HepG2 (cell line): ENCODE measurements at regions not wholly inside any gene's neighbourhood (a gene's known extent, or its start where the extent isn't known, plus 50 kb on each side); places are given as distances from the start of the nearest gene placed in this dataset.
"Not testable (repeated sequence)": the region's sequence is repeated elsewhere in the genome, so short reads cannot be mapped to it uniquely, and the experiment has no call there.

Experiments
- ATAC-seq: fragments of 200-7000 bp; cut with Tn5 transposase; 3 replicates; pipeline ENCODE4 v1.9.1; 2020; ENCODE audit warnings: mild to moderate bottlenecking, moderate library complexity
- BruUV-seq: library from RNA; stranded (reverse); fragments of 400-500 nt; replicated peaks from 2 replicates; lab custom pipeline; 2021; lab: Mats Ljungman, UMichigan
- CTCF ChIA-PET: fragments of 300-600 bp; formaldehyde crosslinking; extraction: SDS; loops from one replicate; lab custom pipeline; 2021; ENCODE audit warnings: low total read pairs, inconsistent platforms, low intra/inter-chr PET ratio; lab: Yijun Ruan, JAX
- POLR2A ChIA-PET: fragments of 350-600 bp; sonication (Branson Sonifier 250); formaldehyde crosslinking; loops from one replicate; lab custom pipeline; 2020; ENCODE audit warnings: antibody characterized with exemption, inconsistent platforms; lab: Yijun Ruan, JAX
- DNase-seq: peaks from one replicate; pipeline ENCODE4 v3.0.0-alpha.2; 2015; ENCODE audit warnings: low spot score
- FAIRE-seq: peaks from 3 replicates; lab custom pipeline; 2011; peaks lifted over from hg19 to GRCh38; lab: Jason Lieb, UNC
- H2AFZ ChIP-seq: one replicate; pipeline ENCODE4 v1.6.1; 2011; ENCODE audit warnings: low read length, inconsistent platforms
- H3K27ac ChIP-seq: fragments of 300-600 bp; 3 replicates; pipeline ENCODE4 v1.8.0; 2011; ENCODE audit warnings: mixed run types, mild to moderate bottlenecking, mixed read lengths, low read length, inconsistent platforms; ENCODE audit not compliant: insufficient read depth; ENCODE audit errors: extremely low read length
- H3K27me3 ChIP-seq, 2 experiments: fragments of 200-600 bp in 1 of 2; 2 replicates in 1 of 2; 3 replicates in 1 of 2; pipeline versions ENCODE4 v1.6.0 to v1.8.0; 2011; ENCODE audit warnings: low read length in 2 of 2, mild to moderate bottlenecking in 2 of 2, moderate library complexity in 2 of 2, inconsistent platforms in 1 of 2; ENCODE audit not compliant: insufficient read depth in 2 of 2, control insufficient read depth in 1 of 2
- H3K36me3 ChIP-seq, 2 experiments: fragments of 200-600 bp in 1 of 2; replicated peaks in 1 of 2; 2 replicates in 1 of 2; 3 replicates in 1 of 2; pipeline versions ENCODE4 v1.5.1 to v1.8.0; 2011; ENCODE audit warnings: low read length in 2 of 2, inconsistent platforms in 1 of 2; ENCODE audit not compliant: insufficient read depth in 2 of 2, control insufficient read depth in 1 of 2
- H3K4me1 ChIP-seq: 2 replicates; pipeline ENCODE4 v1.5.1; 2012; ENCODE audit warnings: low read length, inconsistent platforms; ENCODE audit not compliant: insufficient read depth
- H3K4me2 ChIP-seq: 2 replicates; pipeline ENCODE4 v1.6.0; 2011; ENCODE audit warnings: low read depth, low read length, inconsistent platforms
- H3K4me3 ChIP-seq, 3 experiments: fragments of 200-600 bp in 1 of 3; sonication (generic), shearing (Covaris generic) in 1 of 3; replicated peaks in 1 of 3; 2 replicates each; pipeline ENCODE4 v1.5.1; 2011 to 2016; ENCODE audit warnings: low read length in 3 of 3, inconsistent platforms in 2 of 3, low read depth in 2 of 3, mild to moderate bottlenecking in 2 of 3, control low read depth in 1 of 3, mixed read lengths in 1 of 3; ENCODE audit not compliant: insufficient read depth in 1 of 3
- H3K79me2 ChIP-seq: one replicate; pipeline ENCODE4 v1.6.1; 2011; ENCODE audit warnings: low read length, inconsistent platforms; ENCODE audit not compliant: insufficient read depth
- H3K9ac ChIP-seq: 2 replicates; pipeline ENCODE4 v1.6.0; 2011; ENCODE audit warnings: mild to moderate bottlenecking, low read depth, low read length, inconsistent platforms; ENCODE audit not compliant: insufficient read depth
- H3K9me3 ChIP-seq: 2 replicates; pipeline ENCODE4 v1.5.1; 2012; ENCODE audit warnings: mild to moderate bottlenecking, low read length
- H4K20me1 ChIP-seq: 2 replicates; pipeline ENCODE4 v1.6.0; 2011; ENCODE audit warnings: inconsistent platforms, mild to moderate bottlenecking, low read length, moderate library complexity; ENCODE audit not compliant: insufficient read depth
- AGO1 ChIP-seq: fragments of 200-400 bp; formaldehyde crosslinking; IDR thresholded peaks from 2 replicates; pipeline ENCODE4 v1.6.1; 2017; ENCODE audit warnings: mild to moderate bottlenecking, low read depth, low read length, moderate library complexity; ENCODE audit not compliant: poor library complexity, severe bottlenecking
- FOXA3 ChIP-seq: IDR thresholded peaks from 2 replicates; pipeline ENCODE4 v1.6.1; 2016; ENCODE audit warnings: missing genetic modification reagents, missing compliant biosample characterization
- KLF12 ChIP-seq: sonication (generic); formaldehyde crosslinking; IDR thresholded peaks from 2 replicates; pipeline ENCODE4 v1.4.0; 2020; ENCODE audit warnings: missing genetic modification reagents, borderline replicate concordance
- KLF16 ChIP-seq, 2 experiments: sonication (generic) in 1 of 2; formaldehyde crosslinking in 1 of 2; IDR thresholded peaks; 2 replicates each; pipeline versions ENCODE4 v1.6.1 to v1.8.0; 2016 to 2023; ENCODE audit warnings: missing genetic modification reagents in 2 of 2, missing compliant biosample characterization in 1 of 2
- LCORL ChIP-seq, 2 experiments: fragments of 450-650 bp in 1 of 2; sonication (generic) in 1 of 2; formaldehyde crosslinking in 1 of 2; IDR thresholded peaks; 2 replicates each; pipeline versions ENCODE4 v1.5.0 to v1.6.1; 2017 to 2020; ENCODE audit warnings: antibody characterized with exemption in 1 of 2, missing genetic modification reagents in 1 of 2
- MAFG ChIP-seq: sonication (generic); formaldehyde crosslinking; IDR thresholded peaks from 2 replicates; pipeline ENCODE4 v1.5.1; 2020; ENCODE audit warnings: mild to moderate bottlenecking, missing genetic modification reagents
- NFE2L2 ChIP-seq: fragments of 150-350 bp; IDR thresholded peaks from 2 replicates; pipeline ENCODE4 v1.6.1; 2014; ENCODE audit warnings: low read length
- NFYB ChIP-seq: sonication (generic); formaldehyde crosslinking; IDR thresholded peaks from 2 replicates; pipeline ENCODE4 v1.4.0; 2020; ENCODE audit warnings: missing genetic modification reagents
- PHF8 ChIP-seq: sonication (generic); formaldehyde crosslinking; IDR thresholded peaks from 2 replicates; pipeline ENCODE4 v1.5.0; 2020; ENCODE audit warnings: missing genetic modification reagents
- SP140L ChIP-seq: sonication (generic); formaldehyde crosslinking; IDR thresholded peaks from 2 replicates; pipeline ENCODE4 v1.4.0; 2020; ENCODE audit warnings: missing genetic modification reagents, borderline replicate concordance
- ZBTB3 ChIP-seq: sonication (generic); formaldehyde crosslinking; IDR thresholded peaks from 2 replicates; pipeline ENCODE4 v1.4.0; 2020; ENCODE audit warnings: low read depth, mild to moderate bottlenecking, moderate library complexity, missing genetic modification reagents, borderline replicate concordance
- ZNF30 ChIP-seq: sonication (generic); formaldehyde crosslinking; IDR thresholded peaks from 2 replicates; pipeline ENCODE4 v1.5.0; 2020; ENCODE audit warnings: mild to moderate bottlenecking, missing genetic modification reagents
- ZNF7 ChIP-seq: IDR thresholded peaks from 2 replicates; pipeline ENCODE4 v1.6.1; 2016; ENCODE audit warnings: missing biosample characterization, missing genetic modification reagents
- ZNF781 ChIP-seq: sonication (generic); formaldehyde crosslinking; IDR thresholded peaks from 2 replicates; pipeline ENCODE4 v1.5.1; 2020; ENCODE audit warnings: borderline replicate concordance, mild to moderate bottlenecking, missing genetic modification reagents; ENCODE audit errors: not compliant biosample characterization
- WGBS: methylation state at CpG from one replicate; pipeline ENCODE4 v1.1.6; 2017; ENCODE audit warnings: low lambda C conversion rate; 5-methylcytosine and 5-hydroxymethylcytosine counted together
- in situ Hi-C: cut with HindIII; loops from 2 replicates; pipeline ENCODE4 v1.10.0; 2017; ENCODE audit warnings: low pct_unique_long_range_greater_than_20kb; ENCODE audit not compliant: extremely low pct_ligation_motif_present
- intact Hi-C: fragments of 100-400 bp; cut with micrococcal nuclease; formaldehyde crosslinking; loops from one replicate; pipeline ENCODE4 v1.10.0; 2022; ENCODE audit not compliant: unreplicated experiment

- no peak for TF ChIP-seq SP140L (CRISPR knock-in tag)
- ChIA-PET POLR2A (no interaction called here), CTCF (no interaction called here)
- H3K27ac ChIP-seq, result no peak overlapping the region
- WGBS, result 2% methylated on average over 4 of the region's 4 CpGs
- no peaks in the 10 kb centered on the region for H3K79me2 ChIP-seq
- no peak overlapping the region for H3K4me3 ChIP-seq
- FAIRE-seq, result no peak
- in situ Hi-C loops (no loop called here), intact Hi-C loops (no loop called here)
- ATAC-seq, result no peak
- H2AFZ ChIP-seq, result no peak overlapping the region
- H3K9ac ChIP-seq, result no peak overlapping the region
- BruUV-seq, result no TSS peak
- no peak overlapping the region for H3K4me2 ChIP-seq
- no peaks in the 10 kb centered on the region for H3K27me3 ChIP-seq
- H4K20me1 ChIP-seq, result no peaks in the 10 kb centered on the region
- no peaks in the 10 kb centered on the region for H3K4me1 ChIP-seq
- DNase-seq, result no peak
- H3K9me3 ChIP-seq, result no peaks in the 10 kb centered on the region
- H3K36me3 ChIP-seq, result no peaks in the 10 kb centered on the region
Measured at GRCh38 chr12:19822476-19822875, 383.2 kb downstream of the AEBP2 start.

- H2AFZ ChIP-seq, H3K9me3 ChIP-seq, in situ Hi-C loops, H3K4me1 ChIP-seq, H3K4me3 ChIP-seq, H3K27ac ChIP-seq, H3K4me2 ChIP-seq, BruUV-seq, CTCF ChIA-PET, H3K27me3 ChIP-seq, intact Hi-C loops, H3K9ac ChIP-seq, H4K20me1 ChIP-seq, FAIRE-seq, H3K36me3 ChIP-seq, POLR2A ChIA-PET, DNase-seq, H3K79me2 ChIP-seq, ATAC-seq: not testable (repeated sequence)
- WGBS, result 27% methylated on average over 6 of the region's 6 CpGs
Measured at GRCh38 chr12:19823326-19823725, 384.0 kb downstream of the AEBP2 start.

GRCh38 chr12:19826980-19827550, 387.8 kb downstream of the AEBP2 start:
- Histone ChIP-seq H3K9ac (no peak overlapping the region), H3K36me3 (no peaks in the 10 kb centered on the region), H3K27ac (no peak overlapping the region), H3K4me3 (no peak overlapping the region), H3K4me2 (no peak overlapping the region), H3K79me2 (no peaks in the 10 kb centered on the region), H3K27me3 (no peaks in the 10 kb centered on the region), H2AFZ (no peak overlapping the region), H3K9me3 (no peaks in the 10 kb centered on the region), H3K4me1 (no peaks in the 10 kb centered on the region), H4K20me1 (no peaks in the 10 kb centered on the region)
- intact Hi-C loops, result no loop called here
- ATAC-seq, result no peak
- FAIRE-seq, result no peak
- in situ Hi-C loops, result no loop called here
- BruUV-seq, result no TSS peak
- POLR2A ChIA-PET, result no interaction called here
- TF ChIP-seq AGO1 (no peak), MAFG (no peak), ZNF7 (CRISPR knock-in tag) (no peak), FOXA3 (no peak), ZBTB3 (no peak), ZNF30 (CRISPR knock-in tag) (no peak), LCORL (IDR thresholded peaks at IDR 0.05) (no peak), LCORL (CRISPR knock-in tag; IDR thresholded peaks at IDR 0.05) (no peak), NFE2L2 (no peak), PHF8 (CRISPR knock-in tag) (no peak), NFYB (no peak), KLF12 (CRISPR knock-in tag) (no peak), ZNF781 (CRISPR knock-in tag) (no peak), KLF16 (CRISPR knock-in tag; IDR thresholded peaks at IDR 0.05) (no peak)
- CTCF ChIA-PET, result no interaction called here
- 48% methylated on average over 3 of the region's 13 CpGs for WGBS
- no peak for DNase-seq
